Inferior parietal cortex (tissue), 1 donor: ENCODE measurements at regions not wholly inside any gene's neighbourhood (a gene's known extent, or its start where the extent isn't known, plus 50 kb on each side); places are given as distances from the start of the nearest gene placed in this dataset.
"Not testable (repeated sequence)": the region's sequence is repeated elsewhere in the genome, so short reads cannot be mapped to it uniquely, and the experiment has no call there.

Source experiments
- DNase-seq: peaks from one replicate; pipeline ENCODE4 v3.0.0-alpha.2; 2016; ENCODE audit errors: extremely low spot score

DNA sequence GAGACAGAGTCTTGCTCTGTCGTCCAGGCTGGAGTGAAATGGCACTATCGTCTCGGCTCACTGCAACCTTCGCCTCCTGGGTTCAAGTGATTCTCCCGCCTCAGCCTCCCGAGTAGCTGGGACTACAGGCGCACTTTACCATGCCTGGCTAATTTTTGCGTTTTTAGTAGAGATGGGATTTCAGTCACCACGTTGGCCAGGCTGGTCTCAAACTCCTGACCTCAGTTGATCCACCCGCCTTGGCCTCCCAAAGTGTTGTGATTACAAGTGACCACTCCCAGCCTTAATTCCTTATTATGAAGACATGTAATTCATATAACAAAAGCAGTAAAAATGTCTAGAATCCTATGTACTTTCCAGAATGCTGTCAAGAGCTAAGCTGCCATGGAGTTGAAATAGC, 434.5 kb upstream of the ZNG1F start:
- DNase-seq, result not testable (repeated sequence)

DNA sequence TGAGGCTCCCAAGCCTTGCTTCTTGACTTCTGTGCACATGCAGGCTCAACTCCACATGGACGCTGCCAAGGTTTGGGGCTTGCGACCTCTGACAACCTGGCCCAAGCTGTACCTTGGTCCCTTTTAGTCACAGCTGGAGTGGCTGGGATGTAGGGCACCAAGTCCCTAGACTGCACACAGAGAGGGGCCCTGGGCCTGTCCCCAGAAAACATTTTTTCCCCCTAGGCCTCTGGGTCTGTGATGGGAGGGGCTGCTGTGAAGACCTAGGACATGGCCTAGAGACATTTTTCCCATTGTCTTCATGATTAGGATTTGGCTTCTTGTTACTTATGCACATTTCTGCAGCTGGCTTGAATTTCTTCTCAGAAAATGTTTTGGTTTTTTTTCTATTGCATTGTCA, 430.1 kb upstream of the ZNG1F start:
- not testable (repeated sequence) for DNase-seq

DNA sequence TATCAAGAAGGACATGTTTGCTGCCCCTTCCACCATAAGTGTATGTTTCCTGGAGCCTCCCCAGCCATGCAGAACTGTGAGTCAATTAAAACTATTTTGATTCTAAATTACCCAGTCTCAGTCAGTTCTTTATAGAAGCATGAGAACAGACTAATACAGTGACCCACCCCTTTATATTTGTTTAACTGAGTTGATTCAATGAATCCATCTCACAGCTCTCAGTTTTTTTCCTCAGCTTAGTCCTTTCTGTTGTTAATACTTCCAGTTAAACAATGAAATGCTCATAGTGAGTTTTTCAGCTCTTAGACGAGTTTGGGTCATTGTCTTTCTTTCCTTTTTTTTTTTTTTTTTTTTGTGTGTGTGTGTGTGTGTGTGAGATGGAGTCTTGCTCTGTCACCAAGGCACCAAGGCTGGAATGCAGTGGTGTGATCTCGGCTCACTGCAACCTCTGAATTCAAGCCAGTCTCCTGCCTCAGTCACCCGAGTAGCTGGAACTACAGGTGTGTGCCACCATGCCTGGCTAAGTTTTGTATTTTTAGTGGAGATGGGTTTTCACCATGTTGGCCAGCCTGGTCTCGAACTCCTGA, 417.9 kb upstream of the ZNG1F start:
- not testable (repeated sequence) for DNase-seq

DNA sequence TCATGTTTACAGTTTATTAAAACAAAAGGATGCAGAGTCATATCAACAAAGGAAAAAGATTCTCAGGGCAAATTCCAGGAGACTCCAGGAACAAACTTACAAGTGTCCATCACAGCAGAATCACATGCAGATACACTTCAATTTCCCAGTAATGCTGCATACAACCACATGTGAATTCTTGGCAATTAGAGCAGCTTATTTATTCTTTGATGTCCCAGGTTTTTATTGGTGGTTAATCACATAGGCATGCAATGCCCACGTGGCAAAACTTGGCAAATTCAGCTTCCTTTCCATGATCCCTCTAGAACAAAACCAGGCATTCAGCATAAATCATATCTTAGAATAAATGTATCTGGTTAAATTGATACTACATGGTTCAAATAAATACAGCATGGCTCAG, 376.5 kb upstream of the ZNG1F start:
- not testable (repeated sequence) for DNase-seq
